Nucleus accumbens (tissue), 56 donors: ENCODE measurements at regions not wholly inside any gene's neighbourhood (a gene's known extent, or its start where the extent isn't known, plus 50 kb on each side); places are given as distances from the start of the nearest gene placed in this dataset.
A peak's percentile ranks its signal among the peaks of the same experiment; 100 is the strongest.

Experiments used
- DNase-seq, 56 donors: peaks; one replicate each; lab custom pipeline; 2025; lab: John Stamatoyannopoulos, UW

GRCh38 chr4:136800248-136800647 lies 732.0 kb downstream of the PCDH18 start:
- DNase-seq = no peak

GRCh38 chr4:136796953-136797352 lies 735.3 kb downstream of the PCDH18 start:
- DNase-seq = no peak

- no peak for DNase-seq
These were observed 738.4 kb downstream of the PCDH18 start for GRCh38 chr4:136793848-136794247.

- no peak for DNase-seq
These were observed 748.0 kb downstream of the PCDH18 start for GRCh38 chr4:136784326-136784725.

GRCh38 chr4:136769717-136770116 lies 762.6 kb downstream of the PCDH18 start:
- peak in 1 of 56 donors; percentile 0 for DNase-seq

- DNase-seq = no peak
These were observed 763.4 kb downstream of the PCDH18 start for GRCh38 chr4:136768925-136769275.

GRCh38 chr4:136768213-136768924 lies 763.9 kb downstream of the PCDH18 start:
- no peak for DNase-seq

GRCh38 chr4:136763919-136764318 lies 768.4 kb downstream of the PCDH18 start:
- DNase-seq = no peak

- no peak for DNase-seq
These were observed 776.8 kb downstream of the PCDH18 start for GRCh38 chr4:136755531-136755916.

GRCh38 chr4:136754810-136755530 lies 777.3 kb downstream of the PCDH18 start:
- no peak for DNase-seq

- no peak for DNase-seq
These were observed 780.7 kb downstream of the PCDH18 start for GRCh38 chr4:136751556-136751955.

- no peak for DNase-seq
These were observed 781.4 kb downstream of the PCDH18 start for GRCh38 chr4:136750897-136751296.

- DNase-seq = no peak
These were observed 782.3 kb downstream of the PCDH18 start for GRCh38 chr4:136749989-136750388.

- no peak for DNase-seq
These were observed 783.5 kb downstream of the PCDH18 start for GRCh38 chr4:136748773-136749172.

GRCh38 chr4:136748165-136748564 lies 784.1 kb downstream of the PCDH18 start:
- no peak for DNase-seq

GRCh38 chr4:136743238-136743637 lies 789.1 kb downstream of the PCDH18 start:
- DNase-seq = no peak

GRCh38 chr4:136742333-136742732 lies 790.0 kb downstream of the PCDH18 start:
- DNase-seq = no peak

- no peak for DNase-seq
These were observed 790.8 kb downstream of the PCDH18 start for GRCh38 chr4:136741468-136741867.

- DNase-seq = no peak
These were observed 792.0 kb downstream of the PCDH18 start for GRCh38 chr4:136740326-136740725.

- DNase-seq = no peak
These were observed 795.2 kb downstream of the PCDH18 start for GRCh38 chr4:136737066-136737465.

- DNase-seq = no peak
These were observed 801.3 kb downstream of the PCDH18 start for GRCh38 chr4:136731025-136731424.
